Liver (tissue), 8 donors: ENCODE measurements at regions not wholly inside any gene's neighbourhood (a gene's known extent, or its start where the extent isn't known, plus 50 kb on each side); places are given as distances from the start of the nearest gene placed in this dataset.

ENCODE experiments used
- DNase-seq: peaks from one replicate; pipeline ENCODE4 v3.0.0-alpha.2; 2017; ENCODE audit warnings: low spot score
- H3K27ac ChIP-seq, 2 donors: one replicate each; pipeline ENCODE4 v1.7.0; 2013; ENCODE audit warnings: inconsistent platforms in 2 of 2, low read length in 2 of 2, control low read depth in 1 of 2, low read depth in 1 of 2, mild to moderate bottlenecking in 1 of 2
- H3K27me3 ChIP-seq, 4 donors: one replicate each; pipeline versions ENCODE4 v1.6.1 to v1.7.0; 2013; ENCODE audit warnings: low read length in 3 of 4, inconsistent platforms in 1 of 4, mild to moderate bottlenecking in 1 of 4, moderate library complexity in 1 of 4; ENCODE audit not compliant: control insufficient read depth in 4 of 4, insufficient read depth in 4 of 4
- H3K36me3 ChIP-seq, 4 donors: one replicate each; pipeline versions ENCODE4 v1.6.1 to v1.7.0; 2013; ENCODE audit warnings: low read length in 3 of 4, mild to moderate bottlenecking in 3 of 4, low read depth in 1 of 4, moderate library complexity in 1 of 4; ENCODE audit not compliant: control insufficient read depth in 4 of 4, insufficient read depth in 3 of 4
- H3K4me1 ChIP-seq, 4 donors: one replicate each; pipeline versions ENCODE4 v1.6.1 to v1.7.0; 2013; ENCODE audit warnings: low read length in 3 of 4, mild to moderate bottlenecking in 3 of 4, moderate library complexity in 1 of 4; ENCODE audit not compliant: control insufficient read depth in 4 of 4, insufficient read depth in 4 of 4
- H3K4me3 ChIP-seq, 3 donors: one replicate each; pipeline versions ENCODE4 v1.6.1 to v1.7.0; 2013; ENCODE audit warnings: low read length in 3 of 3, control low read depth in 1 of 3, low read depth in 1 of 3, mild to moderate bottlenecking in 1 of 3
- H3K9ac ChIP-seq, 2 donors: one replicate each; pipeline ENCODE4 v1.7.0; 2013; ENCODE audit warnings: low read length in 2 of 2, mild to moderate bottlenecking in 2 of 2, moderate library complexity in 2 of 2, control low read depth in 1 of 2, low read depth in 1 of 2
- H3K9me3 ChIP-seq, 4 donors: one replicate each; pipeline versions ENCODE4 v1.6.1 to v1.7.0; 2013; ENCODE audit warnings: low read length in 3 of 4; ENCODE audit not compliant: control insufficient read depth in 4 of 4
- ATF3 ChIP-seq: IDR thresholded peaks from 2 replicates; pipeline ENCODE4 v1.6.1; 2016; ENCODE audit warnings: antibody characterized with exemption
- CTCF ChIP-seq: fragments of 150-350 bp; IDR thresholded peaks from 2 replicates; pipeline ENCODE4 v1.5.1; 2017; ENCODE audit warnings: improper control_type of control experiment, low read depth, low read length; ENCODE audit not compliant: missing input control
- EGR1 ChIP-seq, 2 donors: IDR thresholded peaks; 2 replicates each; pipeline ENCODE4 v1.6.1; 2016 to 2018; ENCODE audit warnings: antibody characterized with exemption in 2 of 2, low read depth in 2 of 2
- FOXA1 ChIP-seq: IDR thresholded peaks from 2 replicates; pipeline ENCODE4 v1.6.1; 2016; ENCODE audit warnings: antibody characterized with exemption
- FOXA2 ChIP-seq: IDR thresholded peaks from 2 replicates; pipeline ENCODE4 v1.6.1; 2016; ENCODE audit warnings: antibody characterized with exemption
- GABPA ChIP-seq, 2 donors: IDR thresholded peaks in 1 of 2; conservative IDR thresholded peaks in 1 of 2; 2 replicates each; pipeline ENCODE4 v1.6.1; 2016; ENCODE audit warnings: antibody characterized with exemption in 2 of 2, mild to moderate bottlenecking in 1 of 2, moderate library complexity in 1 of 2
- HNF4A ChIP-seq, 2 donors: conservative IDR thresholded peaks; 2 replicates each; pipeline ENCODE4 v1.6.1; 2016; ENCODE audit warnings: antibody characterized with exemption in 2 of 2, mild to moderate bottlenecking in 2 of 2
- HNF4G ChIP-seq: IDR thresholded peaks from 2 replicates; pipeline ENCODE4 v1.6.1; 2016; ENCODE audit warnings: antibody characterized with exemption
- JUND ChIP-seq, 2 donors: IDR thresholded peaks; 2 replicates each; pipeline ENCODE4 v1.6.1; 2016; ENCODE audit warnings: antibody characterized with exemption in 2 of 2
- NR2F2 ChIP-seq: IDR thresholded peaks from 2 replicates; pipeline ENCODE4 v1.6.1; 2016; ENCODE audit warnings: antibody characterized with exemption
- RAD21 ChIP-seq, 2 donors: IDR thresholded peaks; 2 replicates each; pipeline ENCODE4 v1.6.1; 2016; ENCODE audit warnings: antibody characterized with exemption in 2 of 2, mild to moderate bottlenecking in 2 of 2
- REST ChIP-seq: IDR thresholded peaks from 2 replicates; pipeline ENCODE4 v1.6.1; 2016; ENCODE audit warnings: antibody characterized with exemption, mild to moderate bottlenecking
- RXRA ChIP-seq, 2 donors: IDR thresholded peaks; 2 replicates each; pipeline ENCODE4 v1.6.1; 2017 to 2018; ENCODE audit warnings: antibody characterized with exemption in 2 of 2, mild to moderate bottlenecking in 1 of 2
- SP1 ChIP-seq: IDR thresholded peaks from 2 replicates; pipeline ENCODE4 v1.6.1; 2018; ENCODE audit warnings: antibody characterized with exemption, mild to moderate bottlenecking
- TAF1 ChIP-seq: conservative IDR thresholded peaks from 2 replicates; pipeline ENCODE4 v1.6.1; 2016; ENCODE audit warnings: antibody characterized with exemption, mild to moderate bottlenecking
- YY1 ChIP-seq: IDR thresholded peaks from 2 replicates; pipeline ENCODE4 v1.6.1; 2016; ENCODE audit warnings: antibody characterized with exemption, mild to moderate bottlenecking
- WGBS: extraction: QIAGEN DNeasy Blood & Tissue Kit; methylation state at CpG from one replicate; pipeline ENCODE4 v1.1.7; 2013; 5-methylcytosine and 5-hydroxymethylcytosine counted together
- TF ChIP-seq, protein P1 (sequence below): IDR thresholded peaks from 2 replicates; pipeline ENCODE4 v1.6.1; 2016; ENCODE audit warnings: antibody characterized with exemption
- donor health status: healthy.
- donor health status: healthy.
- donor health status: healthy.
- donor health status: healthy.
- donor health status: healthy.

DNA sequence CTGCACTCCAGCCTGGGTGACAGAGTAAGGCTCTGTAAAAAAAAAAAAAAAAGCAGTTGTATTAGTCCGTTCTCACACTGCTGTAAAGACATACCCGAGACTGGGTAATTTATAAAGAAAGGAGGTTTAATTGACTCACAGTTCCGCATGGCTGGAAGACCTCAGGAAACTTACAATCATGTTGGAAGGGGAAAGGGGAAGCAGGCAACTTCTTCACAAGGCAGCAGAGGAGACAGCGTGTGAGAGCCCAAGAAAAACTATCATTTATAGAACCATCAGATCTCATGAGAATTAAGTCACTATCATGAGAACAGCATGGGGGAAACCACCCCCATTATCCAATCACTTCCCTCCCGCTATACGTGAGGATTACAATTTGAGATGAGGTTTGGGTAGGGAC is 151.7 kb upstream of the NR5A2 start:
- TF ChIP-seq RAD21 (IDR thresholded peaks at IDR 0.05), result no peak
- TF ChIP-seq HNF4G, result no peak
- TF ChIP-seq JUND (IDR thresholded peaks at IDR 0.05), result no peak
- no peak for TF ChIP-seq RXRA (IDR thresholded peaks at IDR 0.05)
- no peak for TF ChIP-seq TAF1
- no peak for TF ChIP-seq REST
- no peak for TF ChIP-seq YY1
- TF ChIP-seq GABPA (IDR thresholded peaks at IDR 0.05 in 1 of 2, conservative IDR thresholded peaks at IDR 0.05 in 1 of 2), result no peak
- no peak for TF ChIP-seq HNF4A (conservative IDR thresholded peaks at IDR 0.05)
- no peak for TF ChIP-seq FOXA1
- TF ChIP-seq EGR1 (IDR thresholded peaks at IDR 0.05; ENCODE audit: low read depth in 2 of 2), result no peak
- TF ChIP-seq, protein P1, sequence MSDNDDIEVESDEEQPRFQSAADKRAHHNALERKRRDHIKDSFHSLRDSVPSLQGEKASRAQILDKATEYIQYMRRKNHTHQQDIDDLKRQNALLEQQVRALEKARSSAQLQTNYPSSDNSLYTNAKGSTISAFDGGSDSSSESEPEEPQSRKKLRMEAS, result no peak
- H3K27ac ChIP-seq, result no peak overlapping the region
- DNase-seq, result no peak
- no peaks in the 10 kb centered on the region for H3K9me3 ChIP-seq
- no peaks in the 10 kb centered on the region for H3K27me3 ChIP-seq
- H3K36me3 ChIP-seq, result no peaks in the 10 kb centered on the region
- no peak overlapping the region for H3K9ac ChIP-seq
- H3K4me1 ChIP-seq, result no peaks in the 10 kb centered on the region
- WGBS, result 92% methylated on average over 6 of the region's 6 CpGs
- H3K4me3 ChIP-seq, result no peak overlapping the region

- no peaks in the 10 kb centered on the region for H3K27me3 ChIP-seq
- TF ChIP-seq GABPA (IDR thresholded peaks at IDR 0.05 in 1 of 2, conservative IDR thresholded peaks at IDR 0.05 in 1 of 2), result no peak
- TF ChIP-seq, protein P1, result no peak
- TF ChIP-seq FOXA2, result no peak
- TF ChIP-seq CTCF, result no peak
- no peak for TF ChIP-seq TAF1
- no peak for TF ChIP-seq SP1
- TF ChIP-seq ATF3, result no peak
- TF ChIP-seq NR2F2, result no peak
- no peak for TF ChIP-seq YY1
- TF ChIP-seq JUND (IDR thresholded peaks at IDR 0.05), result no peak
- TF ChIP-seq REST, result no peak
- WGBS, result 90% methylated on average over 7 of the region's 7 CpGs
- H3K36me3 ChIP-seq, result no peaks in the 10 kb centered on the region
- no peaks in the 10 kb centered on the region for H3K9me3 ChIP-seq
- no peak for DNase-seq
- H3K9ac ChIP-seq, result no peak overlapping the region
- no peaks in the 10 kb centered on the region for H3K4me1 ChIP-seq
- H3K27ac ChIP-seq, result no peak overlapping the region
- no peak overlapping the region for H3K4me3 ChIP-seq
These were observed 149.8 kb upstream of the NR5A2 start for GRCh38 chr1:199877526-199878384.
